Hepatocyte (in vitro differentiated cells): ENCODE measurements at regions not wholly inside any gene's neighbourhood (a gene's known extent, or its start where the extent isn't known, plus 50 kb on each side); places are given as distances from the start of the nearest gene placed in this dataset.

Experiments used
- DNase-seq: peaks from one replicate; pipeline ENCODE4 v3.0.0-alpha.2; 2016; ENCODE audit warnings: low spot score
- H2AFZ ChIP-seq: fragments of 200-600 bp; sonication (generic); 2 replicates; pipeline ENCODE4 v1.6.0; 2016; ENCODE audit warnings: antibody characterized with exemption, mild to moderate bottlenecking
- H3K27ac ChIP-seq: fragments of 200-600 bp; sonication (generic); 2 replicates; pipeline ENCODE4 v1.5.1; 2016; ENCODE audit warnings: mild to moderate bottlenecking
- H3K27me3 ChIP-seq: fragments of 200-600 bp; sonication (generic); 2 replicates; pipeline ENCODE4 v1.6.1; 2016
- H3K36me3 ChIP-seq: fragments of 200-600 bp; sonication (generic); replicated peaks from 2 replicates; pipeline ENCODE4 v1.5.1; 2016; ENCODE audit warnings: low read depth; ENCODE audit not compliant: insufficient read depth
- H3K4me1 ChIP-seq: fragments of 200-600 bp; sonication (generic); 2 replicates; pipeline ENCODE4 v1.5.1; 2016; ENCODE audit warnings: mild to moderate bottlenecking, moderate library complexity; ENCODE audit not compliant: insufficient read depth
- H3K4me2 ChIP-seq: fragments of 200-600 bp; sonication (generic); 2 replicates; pipeline ENCODE4 v1.6.0; 2016
- H3K4me3 ChIP-seq: fragments of 200-600 bp; sonication (generic); 2 replicates; pipeline ENCODE4 v1.5.1; 2016; ENCODE audit warnings: mild to moderate bottlenecking
- H3K79me2 ChIP-seq: fragments of 200-600 bp; sonication (generic); 2 replicates; pipeline ENCODE4 v1.6.0; 2017; ENCODE audit warnings: mild to moderate bottlenecking
- H3K9me2 ChIP-seq: fragments of 200-600 bp; sonication (generic); replicated peaks from 2 replicates; pipeline ENCODE4 v1.6.0; 2017; ENCODE audit warnings: mild to moderate bottlenecking; ENCODE audit not compliant: insufficient read depth
- H3K9me3 ChIP-seq: fragments of 200-600 bp; sonication (generic); 2 replicates; pipeline ENCODE4 v1.5.1; 2016; ENCODE audit warnings: low read depth, mild to moderate bottlenecking
- H4K20me1 ChIP-seq: fragments of 200-600 bp; sonication (generic); 2 replicates; pipeline ENCODE4 v1.6.0; 2016; ENCODE audit warnings: mild to moderate bottlenecking; ENCODE audit not compliant: insufficient read depth, poor library complexity, severe bottlenecking
- EZH2 ChIP-seq: fragments of 200-600 bp; sonication (generic); IDR thresholded peaks from 2 replicates; pipeline ENCODE4 v1.6.1; 2016; ENCODE audit warnings: antibody characterized with exemption, mild to moderate bottlenecking, borderline replicate concordance
- EZH2phosphoT487 ChIP-seq: fragments of 200-600 bp; sonication (generic); IDR thresholded peaks from one replicate; pipeline ENCODE4 v1.6.1; 2018; ENCODE audit warnings: antibody characterized with exemption, mild to moderate bottlenecking, low read depth, moderate library complexity; ENCODE audit not compliant: unreplicated experiment, severe bottlenecking
- WGBS: methylation state at CpG from one replicate; pipeline ENCODE4 v1.1.6; 2016; ENCODE audit warnings: low lambda C conversion rate; ENCODE audit errors: missing lambda C conversion rate; 5-methylcytosine and 5-hydroxymethylcytosine counted together
- TF ChIP-seq, protein P1 (sequence below): fragments of 200-600 bp; sonication (generic); IDR thresholded peaks from 2 replicates; pipeline ENCODE4 v1.5.1; 2016; ENCODE audit warnings: antibody characterized with exemption, mild to moderate bottlenecking; ENCODE audit not compliant: poor library complexity

DNA sequence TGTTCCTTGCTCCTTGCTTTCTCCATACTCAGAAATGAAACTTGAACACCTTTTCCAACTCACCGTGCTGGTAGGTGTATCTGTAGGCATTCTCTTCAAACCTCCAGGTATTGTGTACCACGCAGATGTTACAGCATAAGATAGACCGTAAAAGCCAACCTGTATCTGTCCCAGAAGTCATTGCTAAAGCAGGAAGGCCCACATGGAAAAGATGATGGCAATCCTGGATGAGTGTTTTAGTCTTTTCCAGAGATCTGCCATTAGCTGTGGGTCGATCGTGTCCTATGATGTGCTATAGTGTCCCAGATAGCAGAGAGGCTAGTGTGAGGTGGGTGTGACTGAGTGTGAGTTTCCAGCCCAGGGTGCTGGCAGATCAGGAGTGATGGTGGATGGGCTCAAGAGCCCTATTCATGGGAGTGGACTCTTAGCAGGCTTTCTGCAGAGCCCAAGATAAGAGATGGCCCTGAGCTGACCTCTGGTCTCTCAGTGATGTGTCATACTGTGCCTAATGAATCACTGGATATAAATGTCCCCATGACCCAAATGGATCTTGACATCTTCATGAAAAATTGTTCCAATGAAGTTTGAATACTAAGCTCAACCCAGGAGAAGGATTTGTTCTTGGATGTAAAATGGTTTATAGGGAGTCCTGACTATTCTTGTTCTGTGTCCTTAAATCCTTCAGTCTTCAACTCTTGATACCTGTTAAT is 69.1 kb upstream of the WDR1 start:
- H2AFZ ChIP-seq = no peak overlapping the region
- no peak overlapping the region for H3K4me3 ChIP-seq
- H3K9me2 ChIP-seq = no peaks in the 10 kb centered on the region
- WGBS = 89% methylated on average over 5 of the region's 5 CpGs
- H4K20me1 ChIP-seq = no peaks in the 10 kb centered on the region
- DNase-seq = no peak
- TF ChIP-seq EZH2phosphoT487 = no peak
- no peak for TF ChIP-seq EZH2
- TF ChIP-seq, protein P1, sequence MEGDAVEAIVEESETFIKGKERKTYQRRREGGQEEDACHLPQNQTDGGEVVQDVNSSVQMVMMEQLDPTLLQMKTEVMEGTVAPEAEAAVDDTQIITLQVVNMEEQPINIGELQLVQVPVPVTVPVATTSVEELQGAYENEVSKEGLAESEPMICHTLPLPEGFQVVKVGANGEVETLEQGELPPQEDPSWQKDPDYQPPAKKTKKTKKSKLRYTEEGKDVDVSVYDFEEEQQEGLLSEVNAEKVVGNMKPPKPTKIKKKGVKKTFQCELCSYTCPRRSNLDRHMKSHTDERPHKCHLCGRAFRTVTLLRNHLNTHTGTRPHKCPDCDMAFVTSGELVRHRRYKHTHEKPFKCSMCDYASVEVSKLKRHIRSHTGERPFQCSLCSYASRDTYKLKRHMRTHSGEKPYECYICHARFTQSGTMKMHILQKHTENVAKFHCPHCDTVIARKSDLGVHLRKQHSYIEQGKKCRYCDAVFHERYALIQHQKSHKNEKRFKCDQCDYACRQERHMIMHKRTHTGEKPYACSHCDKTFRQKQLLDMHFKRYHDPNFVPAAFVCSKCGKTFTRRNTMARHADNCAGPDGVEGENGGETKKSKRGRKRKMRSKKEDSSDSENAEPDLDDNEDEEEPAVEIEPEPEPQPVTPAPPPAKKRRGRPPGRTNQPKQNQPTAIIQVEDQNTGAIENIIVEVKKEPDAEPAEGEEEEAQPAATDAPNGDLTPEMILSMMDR = no peak
- H3K4me2 ChIP-seq = no peak overlapping the region
- no peaks in the 10 kb centered on the region for H3K4me1 ChIP-seq
- H3K27me3 ChIP-seq = no peaks in the 10 kb centered on the region
- H3K36me3 ChIP-seq = no peaks in the 10 kb centered on the region
- H3K27ac ChIP-seq = no peak overlapping the region
- H3K9me3 ChIP-seq = no peaks in the 10 kb centered on the region
- H3K79me2 ChIP-seq = no peaks in the 10 kb centered on the region

DNA sequence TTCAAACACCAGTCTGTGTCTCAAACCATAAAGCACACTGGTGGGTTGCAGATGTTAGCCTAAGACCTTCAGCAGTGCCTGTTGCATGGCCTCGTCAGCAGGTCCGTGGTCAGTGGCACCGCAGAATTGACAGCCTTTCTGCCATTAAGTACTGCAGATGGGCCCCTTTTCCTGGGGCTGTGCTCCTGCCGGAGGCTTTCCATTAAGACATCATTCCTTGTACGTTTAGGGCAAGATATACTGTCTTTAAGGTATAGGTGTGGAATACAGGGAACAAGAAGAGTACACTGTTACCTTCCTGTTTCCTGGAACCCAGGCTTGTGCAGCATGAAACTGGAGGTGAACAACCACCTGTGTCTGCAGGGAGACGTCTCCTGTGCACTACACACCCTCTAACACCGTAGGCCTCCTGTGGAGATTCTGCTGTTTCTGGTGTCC is 67.9 kb upstream of the WDR1 start:
- Histone ChIP-seq H3K9me3 (no peaks in the 10 kb centered on the region), H3K79me2 (no peaks in the 10 kb centered on the region), H4K20me1 (no peaks in the 10 kb centered on the region), H3K27ac (no peak overlapping the region), H3K9me2 (no peaks in the 10 kb centered on the region), H3K27me3 (no peaks in the 10 kb centered on the region), H3K4me2 (no peak overlapping the region), H3K4me1 (no peaks in the 10 kb centered on the region), H2AFZ (no peak overlapping the region), H3K36me3 (no peaks in the 10 kb centered on the region), H3K4me3 (no peak overlapping the region)
- TF ChIP-seq EZH2 = no peak
- 75% methylated on average over 7 of the region's 7 CpGs for WGBS
- DNase-seq = no peak

- Histone ChIP-seq H3K36me3 (no peaks in the 10 kb centered on the region), H3K9me2 (no peaks in the 10 kb centered on the region), H3K79me2 (no peaks in the 10 kb centered on the region), H3K27me3 (no peaks in the 10 kb centered on the region), H3K4me1 (no peaks in the 10 kb centered on the region), H3K9me3 (no peaks in the 10 kb centered on the region), H3K27ac (no peak overlapping the region), H4K20me1 (no peaks in the 10 kb centered on the region), H3K4me2 (no peak overlapping the region), H2AFZ (no peak overlapping the region), H3K4me3 (no peak overlapping the region)
- TF ChIP-seq, protein P1 = no peak
- TF ChIP-seq EZH2phosphoT487 (no peak), EZH2 (no peak)
- WGBS = 52% methylated on average over 5 of the region's 5 CpGs
- no peak for DNase-seq
These were observed 67.4 kb upstream of the WDR1 start for GRCh38 chr4:10184041-10184440.

- H4K20me1 ChIP-seq = no peaks in the 10 kb centered on the region
- H3K27me3 ChIP-seq = no peaks in the 10 kb centered on the region
- no peak overlapping the region for H3K27ac ChIP-seq
- no peak overlapping the region for H2AFZ ChIP-seq
- TF ChIP-seq EZH2phosphoT487 = no peak
- TF ChIP-seq, protein P1 = no peak
- no peak for TF ChIP-seq EZH2
- H3K9me2 ChIP-seq = no peaks in the 10 kb centered on the region
- H3K79me2 ChIP-seq = no peaks in the 10 kb centered on the region
- no peaks in the 10 kb centered on the region for H3K9me3 ChIP-seq
- WGBS = 93% methylated on average over 1 of the region's 1 CpG
- DNase-seq = no peak
- H3K4me3 ChIP-seq = no peak overlapping the region
- no peaks in the 10 kb centered on the region for H3K36me3 ChIP-seq
- H3K4me2 ChIP-seq = no peak overlapping the region
- H3K4me1 ChIP-seq = no peaks in the 10 kb centered on the region
These were observed 66.9 kb upstream of the WDR1 start for GRCh38 chr4:10183462-10183861.
